ENCODE measurements at regions not wholly inside any gene's neighbourhood (a gene's known extent, or its start where the extent isn't known, plus 50 kb on each side); places are given as distances from the start of the nearest gene placed in this dataset.

DNA sequence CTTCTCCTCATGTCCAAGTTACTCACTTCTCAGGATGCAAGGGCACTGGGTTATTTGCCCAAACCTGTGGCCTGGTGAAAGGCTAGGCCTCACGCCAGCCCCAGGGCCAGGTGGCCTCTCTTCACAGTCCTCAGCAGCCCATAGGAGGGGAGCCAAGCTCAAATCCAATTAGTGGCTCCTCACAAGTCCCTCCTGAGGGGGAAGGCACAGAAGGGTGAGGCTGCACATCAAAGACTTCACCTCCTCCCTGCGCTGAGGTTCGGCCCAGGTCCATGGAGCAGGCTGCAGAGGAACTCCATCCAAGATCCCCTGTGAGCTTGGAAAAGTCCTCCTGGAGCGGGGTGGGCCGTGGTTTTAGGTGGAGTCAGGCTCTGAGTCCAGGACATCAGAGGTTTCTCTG, 320.0 kb downstream of the FOXL1 start:
- no peak overlapping the region for H3K4me3 ChIP-seq
- H3K36me3 ChIP-seq = no peaks in the 10 kb centered on the region
- peaks cover 0 to 5% of the 10 kb centered on the region in 2 donors for H3K27me3 ChIP-seq
- no peak overlapping the region for H3K27ac ChIP-seq
- no peaks in the 10 kb centered on the region for H3K4me1 ChIP-seq
- intact Hi-C loops (cut with DNase I; ENCODE audit: low total_unique reads) = no loop called here
- DNase-seq (ENCODE audit: low spot score in 2 of 2) = no peak
- TF ChIP-seq, protein P1, sequence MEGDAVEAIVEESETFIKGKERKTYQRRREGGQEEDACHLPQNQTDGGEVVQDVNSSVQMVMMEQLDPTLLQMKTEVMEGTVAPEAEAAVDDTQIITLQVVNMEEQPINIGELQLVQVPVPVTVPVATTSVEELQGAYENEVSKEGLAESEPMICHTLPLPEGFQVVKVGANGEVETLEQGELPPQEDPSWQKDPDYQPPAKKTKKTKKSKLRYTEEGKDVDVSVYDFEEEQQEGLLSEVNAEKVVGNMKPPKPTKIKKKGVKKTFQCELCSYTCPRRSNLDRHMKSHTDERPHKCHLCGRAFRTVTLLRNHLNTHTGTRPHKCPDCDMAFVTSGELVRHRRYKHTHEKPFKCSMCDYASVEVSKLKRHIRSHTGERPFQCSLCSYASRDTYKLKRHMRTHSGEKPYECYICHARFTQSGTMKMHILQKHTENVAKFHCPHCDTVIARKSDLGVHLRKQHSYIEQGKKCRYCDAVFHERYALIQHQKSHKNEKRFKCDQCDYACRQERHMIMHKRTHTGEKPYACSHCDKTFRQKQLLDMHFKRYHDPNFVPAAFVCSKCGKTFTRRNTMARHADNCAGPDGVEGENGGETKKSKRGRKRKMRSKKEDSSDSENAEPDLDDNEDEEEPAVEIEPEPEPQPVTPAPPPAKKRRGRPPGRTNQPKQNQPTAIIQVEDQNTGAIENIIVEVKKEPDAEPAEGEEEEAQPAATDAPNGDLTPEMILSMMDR (IDR thresholded peaks at IDR 0.05) = no peak
- TF ChIP-seq POLR2AphosphoS5 (IDR thresholded peaks at IDR 0.05) (no peak), POLR2A (IDR thresholded peaks at IDR 0.05) (no peak)
- no peaks in the 10 kb centered on the region for H3K9me3 ChIP-seq

DNA sequence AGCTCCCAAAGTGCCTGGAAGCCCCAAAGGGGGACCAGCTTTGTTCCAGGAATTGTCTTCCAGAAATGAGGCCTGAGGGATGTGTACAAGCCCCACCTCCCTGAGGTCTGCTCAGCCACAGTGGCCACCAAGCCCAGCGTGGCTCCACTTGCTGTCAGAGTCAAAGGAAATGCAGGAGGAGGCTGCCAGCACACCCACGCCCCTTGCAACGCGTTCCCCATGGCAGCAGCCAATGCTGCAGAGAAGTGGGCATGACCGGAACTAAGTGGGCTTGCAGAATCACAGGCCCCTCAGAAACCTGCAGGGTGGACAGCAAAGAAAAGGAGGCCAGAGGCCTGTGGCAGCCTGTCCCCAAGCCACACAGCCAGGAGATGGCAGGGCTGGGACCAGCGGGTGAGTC, 320.8 kb downstream of the FOXL1 start:
- TF ChIP-seq POLR2A (IDR thresholded peaks at IDR 0.05) (no peak), POLR2AphosphoS5 (IDR thresholded peaks at IDR 0.05) (no peak)
- TF ChIP-seq, protein P1 (IDR thresholded peaks at IDR 0.05) = no peak
- Histone ChIP-seq H3K4me1 (no peaks in the 10 kb centered on the region), H3K4me3 (no peak overlapping the region), H3K36me3 (no peaks in the 10 kb centered on the region), H3K27ac (no peak overlapping the region), H3K27me3 (peaks cover 0 to 5% of the 10 kb centered on the region in 2 donors), H3K9me3 (no peaks in the 10 kb centered on the region)
- no peak for DNase-seq (ENCODE audit: low spot score in 2 of 2)
- intact Hi-C loops (cut with DNase I; ENCODE audit: low total_unique reads) = no loop called here

DNA sequence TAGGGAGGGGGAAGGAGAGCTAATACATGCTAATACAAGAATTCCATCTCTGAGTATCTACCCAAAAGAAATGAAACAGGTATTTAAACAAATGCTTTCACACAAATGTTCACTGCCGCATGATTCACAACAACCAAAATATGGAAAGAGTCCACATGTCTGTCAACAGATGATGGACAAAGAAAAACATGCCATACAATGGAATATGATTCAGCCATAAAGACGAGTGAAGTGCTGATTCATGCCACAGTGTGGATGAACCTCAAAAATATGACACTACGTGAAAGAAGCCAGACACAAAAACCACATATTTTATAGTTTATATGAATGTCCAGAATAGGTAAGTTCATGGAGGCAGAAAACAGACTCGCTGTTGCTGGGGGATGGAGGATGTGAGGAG, 321.4 kb downstream of the FOXL1 start:
- peaks cover 0 to 5% of the 10 kb centered on the region in 2 donors for H3K27me3 ChIP-seq
- no peaks in the 10 kb centered on the region for H3K9me3 ChIP-seq
- intact Hi-C loops (cut with DNase I; ENCODE audit: low total_unique reads) = no loop called here
- H3K27ac ChIP-seq = no peak overlapping the region
- H3K36me3 ChIP-seq = no peaks in the 10 kb centered on the region
- DNase-seq (ENCODE audit: low spot score in 2 of 2) = no peak
- TF ChIP-seq POLR2A (IDR thresholded peaks at IDR 0.05) (no peak), POLR2AphosphoS5 (IDR thresholded peaks at IDR 0.05) (no peak)
- TF ChIP-seq, protein P1 (IDR thresholded peaks at IDR 0.05) = no peak
- H3K4me1 ChIP-seq = no peaks in the 10 kb centered on the region
- no peak overlapping the region for H3K4me3 ChIP-seq

DNA sequence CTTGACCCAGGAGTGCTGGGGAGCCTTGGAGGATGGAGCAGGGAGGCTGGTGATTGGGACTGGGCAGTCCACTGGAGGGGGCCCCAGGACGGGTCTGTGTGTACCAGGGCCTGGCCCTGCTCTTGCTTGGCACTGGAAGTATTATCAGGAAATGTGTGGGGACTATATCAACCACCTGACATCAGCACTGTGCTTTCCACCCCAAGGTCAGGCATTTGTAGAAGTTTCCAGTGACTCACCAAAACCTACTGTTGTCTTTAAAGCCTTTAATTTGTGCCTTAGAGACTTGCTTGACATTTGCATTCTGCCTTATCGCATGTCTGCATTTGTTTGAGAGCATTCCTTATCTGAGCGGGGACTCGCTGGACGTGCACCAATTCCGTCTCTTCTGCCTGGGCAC, 323.1 kb downstream of the FOXL1 start:
- no peaks in the 10 kb centered on the region for H3K36me3 ChIP-seq
- peaks cover 0 to 5% of the 10 kb centered on the region in 2 donors for H3K27me3 ChIP-seq
- no peak overlapping the region for H3K4me3 ChIP-seq
- TF ChIP-seq POLR2A (IDR thresholded peaks at IDR 0.05) (no peak), POLR2AphosphoS5 (IDR thresholded peaks at IDR 0.05) (no peak)
- TF ChIP-seq, protein P1 (IDR thresholded peaks at IDR 0.05) = no peak
- no peak overlapping the region for H3K27ac ChIP-seq
- no peak for DNase-seq (ENCODE audit: low spot score in 2 of 2)
- H3K9me3 ChIP-seq = no peaks in the 10 kb centered on the region
- intact Hi-C loops (cut with DNase I; ENCODE audit: low total_unique reads) = no loop called here
- H3K4me1 ChIP-seq = no peaks in the 10 kb centered on the region

DNA sequence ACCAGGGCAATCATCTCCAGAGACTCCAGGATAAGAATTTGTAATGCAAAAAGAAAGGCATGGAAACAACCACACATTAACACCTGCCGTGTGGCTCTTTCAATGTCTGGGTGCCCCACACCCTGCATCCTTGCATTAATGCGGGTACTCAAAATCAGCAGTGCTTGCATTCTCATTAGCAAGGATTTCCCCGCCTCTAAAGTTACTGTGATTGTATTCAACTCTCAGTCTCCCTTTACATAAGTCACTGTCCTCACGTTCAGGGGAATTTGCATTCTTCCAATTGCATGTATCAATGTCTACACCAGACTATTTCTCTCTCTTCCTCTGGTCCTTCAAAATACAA, 324.3 kb downstream of the FOXL1 start:
- no peaks in the 10 kb centered on the region for H3K9me3 ChIP-seq
- H3K4me3 ChIP-seq = no peak overlapping the region
- no peaks in the 10 kb centered on the region for H3K36me3 ChIP-seq
- no peaks in the 10 kb centered on the region for H3K4me1 ChIP-seq
- intact Hi-C loops (cut with DNase I; ENCODE audit: low total_unique reads) = no loop called here
- H3K27me3 ChIP-seq = peaks cover 0 to 5% of the 10 kb centered on the region in 2 donors
- DNase-seq (ENCODE audit: low spot score in 2 of 2) = no peak
- no peak overlapping the region for H3K27ac ChIP-seq
- no peak for TF ChIP-seq POLR2AphosphoS5 (IDR thresholded peaks at IDR 0.05)
- TF ChIP-seq POLR2A (IDR thresholded peaks at IDR 0.05) = no peak
- TF ChIP-seq, protein P1 (IDR thresholded peaks at IDR 0.05) = no peak
